Panc1 (cell line): ENCODE measurements at regions not wholly inside any gene's neighbourhood (a gene's known extent, or its start where the extent isn't known, plus 50 kb on each side); places are given as distances from the start of the nearest gene placed in this dataset.
"Not testable (repeated sequence)": the region's sequence is repeated elsewhere in the genome, so short reads cannot be mapped to it uniquely, and the experiment has no call there.

ENCODE experiments used
- ATAC-seq: fragments of 200-7000 bp; cut with Tn5 transposase; 2 replicates; pipeline ENCODE4 v1.9.1; 2020; ENCODE audit warnings: mild to moderate bottlenecking, moderate library complexity
- BruUV-seq: library from RNA; stranded (reverse); fragments of 400-500 nt; replicated peaks from 2 replicates; lab custom pipeline; 2021; lab: Mats Ljungman, UMichigan
- CTCF ChIA-PET: fragments of 300-600 bp; sonication (Branson Sonifier 250); formaldehyde crosslinking; loops from one replicate; lab custom pipeline; 2022; ENCODE audit warnings: antibody characterized with exemption; lab: Charles Lee
- POLR2A ChIA-PET: fragments of 300-600 bp; sonication (Branson Sonifier 250); formaldehyde crosslinking; loops from one replicate; lab custom pipeline; 2022; ENCODE audit warnings: antibody characterized with exemption; lab: Charles Lee
- DNase-seq: peaks from one replicate; pipeline ENCODE4 v3.0.0-alpha.2; 2010; ENCODE audit warnings: low read depth, low spot score
- H3K27ac ChIP-seq: 2 replicates; pipeline ENCODE4 v1.5.1; 2011; ENCODE audit warnings: mild to moderate bottlenecking, low read length, inconsistent platforms
- H3K27me3 ChIP-seq: fragments of 200-500 bp; sonication (Bioruptor generic); 2 replicates; pipeline ENCODE4 v1.6.0; 2014; ENCODE audit warnings: low read length, inconsistent platforms; ENCODE audit not compliant: control insufficient read depth, insufficient read depth
- H3K36me3 ChIP-seq: fragments of 200-500 bp; sonication (Bioruptor generic); 2 replicates; pipeline ENCODE4 v1.5.1; 2014; ENCODE audit warnings: inconsistent platforms, mild to moderate bottlenecking, low read length, moderate library complexity; ENCODE audit not compliant: control insufficient read depth, insufficient read depth
- H3K4me1 ChIP-seq: 2 replicates; pipeline ENCODE4 v1.5.1; 2011; ENCODE audit warnings: inconsistent platforms, mild to moderate bottlenecking, low read length, moderate library complexity; ENCODE audit not compliant: control insufficient read depth, insufficient read depth
- H3K4me3 ChIP-seq, 2 experiments: 2 replicates each; pipeline ENCODE4 v1.5.1; 2011 to 2012; ENCODE audit warnings: low read depth in 2 of 2, low read length in 2 of 2, mild to moderate bottlenecking in 2 of 2, inconsistent platforms in 1 of 2, moderate library complexity in 1 of 2
- H3K9me3 ChIP-seq: fragments of 200-500 bp; sonication (Bioruptor generic); 2 replicates; pipeline ENCODE4 v1.5.1; 2014; ENCODE audit warnings: low read depth, mild to moderate bottlenecking, inconsistent platforms, low read length, moderate library complexity; ENCODE audit not compliant: control insufficient read depth, insufficient read depth
- POLR2AphosphoS5 ChIP-seq: IDR thresholded peaks from 2 replicates; pipeline ENCODE4 v1.6.1; 2012; ENCODE audit warnings: mild to moderate bottlenecking, low read depth, low read length, moderate library complexity
- SIN3A ChIP-seq: IDR thresholded peaks from 2 replicates; pipeline ENCODE4 v1.6.1; 2012; ENCODE audit warnings: low read depth, mild to moderate bottlenecking, low read length, moderate library complexity, borderline replicate concordance; ENCODE audit not compliant: insufficient read depth
- TCF7L2 ChIP-seq: IDR thresholded peaks from 2 replicates; pipeline ENCODE4 v1.6.1; 2011; ENCODE audit warnings: mild to moderate bottlenecking, low read depth, low read length, inconsistent platforms
- in situ Hi-C: cut with HindIII; loops from 2 replicates; pipeline ENCODE4 v1.10.0; 2016; ENCODE audit warnings: low sequenced_read_pairs, low pct_unique_long_range_greater_than_20kb
- intact Hi-C: fragments of 100-400 bp; cut with micrococcal nuclease; formaldehyde crosslinking; loops from one replicate; pipeline ENCODE4 v1.10.0; 2022; ENCODE audit not compliant: unreplicated experiment
- TF ChIP-seq, protein P1 (sequence below), 2 experiments: IDR thresholded peaks; 2 replicates each; pipeline ENCODE4 v1.6.1; 2011 to 2012; ENCODE audit warnings: low read depth in 2 of 2, control low read depth in 1 of 2, low read length in 1 of 2, mild to moderate bottlenecking in 1 of 2, moderate library complexity in 1 of 2; ENCODE audit not compliant: insufficient read depth in 1 of 2
- TF ChIP-seq, protein P2 (sequence below): fragments of 450-650 bp; IDR thresholded peaks from 2 replicates; pipeline ENCODE4 v1.5.1; 2017; ENCODE audit warnings: mild to moderate bottlenecking

DNA sequence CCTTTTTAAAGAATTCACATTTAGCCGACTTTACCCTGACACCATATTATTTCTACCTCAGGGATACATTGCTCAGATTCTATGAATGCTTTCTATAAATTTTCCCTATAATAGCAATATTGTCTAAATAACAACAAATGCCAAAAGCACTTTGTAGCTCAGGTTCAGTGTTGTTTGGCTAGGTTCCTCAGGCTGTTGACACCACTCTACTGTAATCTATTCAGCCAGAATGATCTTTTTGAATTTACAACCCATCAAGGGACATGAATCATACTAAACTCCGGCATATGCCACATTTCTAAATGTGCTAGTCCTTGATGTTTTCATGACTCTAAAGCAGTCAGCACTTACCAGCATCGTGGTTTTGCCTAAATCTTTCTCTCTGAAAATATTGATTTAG is 641.5 kb upstream of the CDH10 start:
- DNase-seq (no peak), ATAC-seq (no peak)
- H3K27me3 ChIP-seq: no peaks in the 10 kb centered on the region
- intact Hi-C loops (no loop called here), in situ Hi-C loops (no loop called here)
- no peak for TF ChIP-seq SIN3A
- TF ChIP-seq, protein P1, sequence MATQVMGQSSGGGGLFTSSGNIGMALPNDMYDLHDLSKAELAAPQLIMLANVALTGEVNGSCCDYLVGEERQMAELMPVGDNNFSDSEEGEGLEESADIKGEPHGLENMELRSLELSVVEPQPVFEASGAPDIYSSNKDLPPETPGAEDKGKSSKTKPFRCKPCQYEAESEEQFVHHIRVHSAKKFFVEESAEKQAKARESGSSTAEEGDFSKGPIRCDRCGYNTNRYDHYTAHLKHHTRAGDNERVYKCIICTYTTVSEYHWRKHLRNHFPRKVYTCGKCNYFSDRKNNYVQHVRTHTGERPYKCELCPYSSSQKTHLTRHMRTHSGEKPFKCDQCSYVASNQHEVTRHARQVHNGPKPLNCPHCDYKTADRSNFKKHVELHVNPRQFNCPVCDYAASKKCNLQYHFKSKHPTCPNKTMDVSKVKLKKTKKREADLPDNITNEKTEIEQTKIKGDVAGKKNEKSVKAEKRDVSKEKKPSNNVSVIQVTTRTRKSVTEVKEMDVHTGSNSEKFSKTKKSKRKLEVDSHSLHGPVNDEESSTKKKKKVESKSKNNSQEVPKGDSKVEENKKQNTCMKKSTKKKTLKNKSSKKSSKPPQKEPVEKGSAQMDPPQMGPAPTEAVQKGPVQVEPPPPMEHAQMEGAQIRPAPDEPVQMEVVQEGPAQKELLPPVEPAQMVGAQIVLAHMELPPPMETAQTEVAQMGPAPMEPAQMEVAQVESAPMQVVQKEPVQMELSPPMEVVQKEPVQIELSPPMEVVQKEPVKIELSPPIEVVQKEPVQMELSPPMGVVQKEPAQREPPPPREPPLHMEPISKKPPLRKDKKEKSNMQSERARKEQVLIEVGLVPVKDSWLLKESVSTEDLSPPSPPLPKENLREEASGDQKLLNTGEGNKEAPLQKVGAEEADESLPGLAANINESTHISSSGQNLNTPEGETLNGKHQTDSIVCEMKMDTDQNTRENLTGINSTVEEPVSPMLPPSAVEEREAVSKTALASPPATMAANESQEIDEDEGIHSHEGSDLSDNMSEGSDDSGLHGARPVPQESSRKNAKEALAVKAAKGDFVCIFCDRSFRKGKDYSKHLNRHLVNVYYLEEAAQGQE (IDR thresholded peaks at IDR 0.05; ENCODE audit: insufficient read depth in 1 of 2, low read depth in 2 of 2, low read length in 1 of 2): no peak
- TF ChIP-seq, protein P2, sequence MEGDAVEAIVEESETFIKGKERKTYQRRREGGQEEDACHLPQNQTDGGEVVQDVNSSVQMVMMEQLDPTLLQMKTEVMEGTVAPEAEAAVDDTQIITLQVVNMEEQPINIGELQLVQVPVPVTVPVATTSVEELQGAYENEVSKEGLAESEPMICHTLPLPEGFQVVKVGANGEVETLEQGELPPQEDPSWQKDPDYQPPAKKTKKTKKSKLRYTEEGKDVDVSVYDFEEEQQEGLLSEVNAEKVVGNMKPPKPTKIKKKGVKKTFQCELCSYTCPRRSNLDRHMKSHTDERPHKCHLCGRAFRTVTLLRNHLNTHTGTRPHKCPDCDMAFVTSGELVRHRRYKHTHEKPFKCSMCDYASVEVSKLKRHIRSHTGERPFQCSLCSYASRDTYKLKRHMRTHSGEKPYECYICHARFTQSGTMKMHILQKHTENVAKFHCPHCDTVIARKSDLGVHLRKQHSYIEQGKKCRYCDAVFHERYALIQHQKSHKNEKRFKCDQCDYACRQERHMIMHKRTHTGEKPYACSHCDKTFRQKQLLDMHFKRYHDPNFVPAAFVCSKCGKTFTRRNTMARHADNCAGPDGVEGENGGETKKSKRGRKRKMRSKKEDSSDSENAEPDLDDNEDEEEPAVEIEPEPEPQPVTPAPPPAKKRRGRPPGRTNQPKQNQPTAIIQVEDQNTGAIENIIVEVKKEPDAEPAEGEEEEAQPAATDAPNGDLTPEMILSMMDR: no peak
- TF ChIP-seq TCF7L2: no peak
- TF ChIP-seq POLR2AphosphoS5: no peak
- BruUV-seq: no TSS peak
- H3K36me3 ChIP-seq: no peaks in the 10 kb centered on the region
- no peak overlapping the region for H3K27ac ChIP-seq
- ChIA-PET POLR2A (no interaction called here), CTCF (no interaction called here)
- no peaks in the 10 kb centered on the region for H3K9me3 ChIP-seq
- H3K4me1 ChIP-seq: no peaks in the 10 kb centered on the region
- no peak overlapping the region for H3K4me3 ChIP-seq

DNA sequence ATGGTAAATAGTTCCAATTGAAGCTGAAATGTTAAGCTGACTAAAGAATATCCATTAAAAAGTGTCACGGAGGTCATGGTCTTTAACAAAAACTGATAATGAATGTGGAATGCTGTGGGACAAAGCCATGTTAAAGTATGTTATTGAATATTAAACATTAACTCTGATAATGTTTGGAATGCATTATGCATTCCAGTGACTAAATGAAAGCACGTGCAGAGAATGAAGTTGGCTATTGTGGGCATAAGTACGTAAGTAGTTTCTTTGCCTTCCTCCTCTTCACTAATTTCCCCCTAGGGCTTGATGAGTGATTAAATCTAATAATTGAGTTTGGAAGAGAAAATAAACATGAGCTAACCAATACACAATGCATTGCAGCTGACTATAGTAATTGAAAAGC is 640.4 kb upstream of the CDH10 start:
- no TSS peak for BruUV-seq
- ChIA-PET CTCF (no interaction called here), POLR2A (no interaction called here)
- Histone ChIP-seq H3K36me3 (no peaks in the 10 kb centered on the region), H3K27me3 (no peaks in the 10 kb centered on the region), H3K4me1 (no peaks in the 10 kb centered on the region), H3K4me3 (no peak overlapping the region), H3K9me3 (no peaks in the 10 kb centered on the region), H3K27ac (no peak overlapping the region)
- in situ Hi-C loops: no loop called here
- TF ChIP-seq, protein P2: no peak
- TF ChIP-seq TCF7L2: no peak
- TF ChIP-seq POLR2AphosphoS5: no peak
- TF ChIP-seq, protein P1 (IDR thresholded peaks at IDR 0.05; ENCODE audit: insufficient read depth in 1 of 2, low read depth in 2 of 2, low read length in 1 of 2): no peak
- no peak for TF ChIP-seq SIN3A
- no peak for ATAC-seq
- intact Hi-C loops: no loop called here
- DNase-seq: no peak

DNA sequence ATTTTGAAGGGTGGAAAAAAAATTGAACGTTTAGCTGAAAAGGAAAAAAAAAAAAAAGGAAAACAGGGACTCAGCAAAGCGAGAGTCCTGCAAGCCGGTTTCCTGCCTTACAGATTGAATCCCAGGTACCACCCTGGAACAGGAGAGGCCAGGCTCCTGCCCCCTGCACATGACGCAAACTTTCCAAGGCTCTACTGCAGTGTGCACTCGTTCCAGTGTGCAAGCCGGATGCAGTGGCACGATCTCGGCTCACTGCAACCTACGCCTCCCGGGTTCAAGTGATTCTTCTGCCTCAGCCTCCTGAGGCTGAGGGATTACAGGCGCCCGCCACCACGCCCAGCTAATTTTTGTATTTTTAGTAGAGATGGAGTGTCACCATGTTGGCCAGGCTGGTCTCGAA is 618.7 kb upstream of the CDH10 start:
- H3K4me3 ChIP-seq, ATAC-seq, POLR2A ChIA-PET, CTCF ChIA-PET, intact Hi-C loops, DNase-seq, H3K9me3 ChIP-seq, in situ Hi-C loops, H3K27me3 ChIP-seq, H3K4me1 ChIP-seq, H3K27ac ChIP-seq, H3K36me3 ChIP-seq, BruUV-seq: not testable (repeated sequence)
